ENCODE measurements at regions not wholly inside any gene's neighbourhood (a gene's known extent, or its start where the extent isn't known, plus 50 kb on each side); places are given as distances from the start of the nearest gene placed in this dataset.
A peak's percentile ranks its signal among the peaks of the same experiment; 100 is the strongest.

GRCh38 chr6:11429577-11429976 lies 108.0 kb upstream of the TMEM170B start (continued):
- TF ChIP-seq BCL3 (IDR thresholded peaks at IDR 0.05; ENCODE audit: borderline replicate concordance, insufficient read depth, low read depth, low read length, poor library complexity, severe bottlenecking) (no peak), RCOR1 (conservative IDR thresholded peaks at IDR 0.05; ENCODE audit: low read depth, low read length) (no peak), MYC (IDR thresholded peaks at IDR 0.05; ENCODE audit: insufficient read depth, insufficient read length, insufficient replicate concordance, low read length, severe bottlenecking) (no peak), NFIC (IDR thresholded peaks at IDR 0.05; ENCODE audit: low read depth, low read length) (no peak), STAT3 (IDR thresholded peaks at IDR 0.05; ENCODE audit: low read depth, low read length) (no peak), HCFC1 (IDR thresholded peaks at IDR 0.05; ENCODE audit: low read length) (no peak), SREBF1 (IDR thresholded peaks at IDR 0.05; ENCODE audit: low read length) (no peak), CREB1 (IDR thresholded peaks at IDR 0.05; ENCODE audit: low read depth) (peak; percentile 74), ASH2L (IDR thresholded peaks at IDR 0.05; ENCODE audit: borderline replicate concordance, low read depth) (no peak), NKRF (conservative IDR thresholded peaks at IDR 0.05) (no peak), CHD4 (IDR thresholded peaks at IDR 0.05) (no peak), CTCF (IDR thresholded peaks at IDR 0.05 in 2 of 3, conservative IDR thresholded peaks at IDR 0.05 in 1 of 3; ENCODE audit: control insufficient read depth in 2 of 3, extremely low read depth in 1 of 3, insufficient read depth in 1 of 3, low read depth in 3 of 3, low read length in 3 of 3) (no peak), IRF3 (IDR thresholded peaks at IDR 0.05) (no peak), CBX3 (IDR thresholded peaks at IDR 0.05; ENCODE audit: borderline replicate concordance, low read depth) (no peak), ATF7 (IDR thresholded peaks at IDR 0.05; ENCODE audit: low read depth) (peak; percentile 65; the same call in 1 of the 2 replicates), SMAD1 (IDR thresholded peaks at IDR 0.05; ENCODE audit: low read depth, partially characterized antibody) (no peak), SUZ12 (IDR thresholded peaks at IDR 0.05; ENCODE audit: unreplicated experiment) (no peak), ZNF274 (IDR thresholded peaks at IDR 0.05; ENCODE audit: insufficient read depth, insufficient read length) (no peak)

Measured in GM12878 (cell line).